RWPE2 (cell line): ENCODE measurements at regions not wholly inside any gene's neighbourhood (a gene's known extent, or its start where the extent isn't known, plus 50 kb on each side); places are given as distances from the start of the nearest gene placed in this dataset.

ENCODE experiments used
- ATAC-seq: fragments of 200-7000 bp; cut with Tn5 transposase; 3 replicates; pipeline ENCODE4 v1.9.1; 2021; ENCODE audit warnings: low read depth
- DNase-seq: peaks from one replicate; pipeline ENCODE4 v3.0.0-alpha.2; 2020; ENCODE audit warnings: low spot score
- H3K27ac ChIP-seq: fragments of 450-650 bp; 2 replicates; pipeline ENCODE4 v1.5.1; 2017; ENCODE audit warnings: mild to moderate bottlenecking; ENCODE audit not compliant: poor library complexity, severe bottlenecking
- H3K27me3 ChIP-seq: fragments of 250-450 bp; sonication (Bioruptor Pico); 2 replicates; pipeline ENCODE4 v1.5.1; 2021; ENCODE audit warnings: mild to moderate bottlenecking, moderate library complexity; ENCODE audit not compliant: insufficient read depth, poor library complexity, severe bottlenecking
- H3K36me3 ChIP-seq: fragments of 250-450 bp; sonication (Bioruptor Pico); 2 replicates; pipeline ENCODE4 v1.5.1; 2020; ENCODE audit warnings: low read depth, mild to moderate bottlenecking, moderate library complexity
- H3K4me1 ChIP-seq: fragments of 250-450 bp; sonication (Bioruptor Pico); 2 replicates; pipeline ENCODE4 v1.5.1; 2021; ENCODE audit warnings: mild to moderate bottlenecking, moderate library complexity; ENCODE audit not compliant: insufficient read depth, poor library complexity, severe bottlenecking
- H3K4me3 ChIP-seq: fragments of 250-450 bp; sonication (Bioruptor Pico); 2 replicates; pipeline ENCODE4 v1.5.1; 2021; ENCODE audit warnings: mild to moderate bottlenecking, moderate library complexity; ENCODE audit not compliant: severe bottlenecking
- H3K9me3 ChIP-seq: fragments of 250-450 bp; sonication (Bioruptor Pico); 2 replicates; pipeline ENCODE4 v1.5.1; 2021; ENCODE audit warnings: mild to moderate bottlenecking, moderate library complexity; ENCODE audit not compliant: severe bottlenecking
- CTCF ChIP-seq: fragments of 450-650 bp; IDR thresholded peaks from one replicate; pipeline ENCODE4 v1.5.1; 2017; ENCODE audit warnings: mild to moderate bottlenecking, moderate library complexity; ENCODE audit not compliant: poor library complexity, severe bottlenecking

DNA sequence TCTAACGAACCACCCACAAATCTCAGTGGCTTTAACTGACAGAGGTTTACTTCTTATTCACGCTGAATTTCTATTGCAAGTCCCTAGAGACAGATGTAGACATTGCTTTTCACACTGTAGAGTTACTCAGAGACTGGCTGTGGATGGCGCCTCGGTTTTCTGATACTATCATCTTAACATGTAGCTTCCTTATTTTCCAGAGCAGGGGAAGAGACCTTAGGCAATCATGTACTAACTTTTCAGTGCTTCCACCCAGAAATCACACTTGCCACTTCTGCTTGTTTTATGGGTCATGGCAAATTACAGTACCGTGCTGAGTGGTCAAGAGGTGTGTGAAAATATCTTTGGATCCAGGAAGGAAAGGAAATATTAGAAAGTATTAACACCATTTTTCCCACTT lies 65.4 kb downstream of the MAF start:
- no peak for ATAC-seq
- H3K27me3 ChIP-seq: no peaks in the 10 kb centered on the region
- no peak for DNase-seq

GRCh38 chr16:79534143-79534542 lies 66.4 kb downstream of the MAF start:
- no peak for TF ChIP-seq CTCF
- H3K27ac ChIP-seq: no peak overlapping the region
- no peaks in the 10 kb centered on the region for H3K9me3 ChIP-seq
- no peak for DNase-seq
- H3K27me3 ChIP-seq: no peaks in the 10 kb centered on the region
- peaks cover 6% of the 10 kb centered on the region for H3K4me1 ChIP-seq
- no peak for ATAC-seq
- H3K36me3 ChIP-seq: no peaks in the 10 kb centered on the region
- no peak overlapping the region for H3K4me3 ChIP-seq

More for the DNA sequence above, 65.4 kb downstream of the MAF start:
- Histone ChIP-seq H3K4me1 (peaks cover 6% of the 10 kb centered on the region), H3K4me3 (no peak overlapping the region), H3K36me3 (no peaks in the 10 kb centered on the region), H3K9me3 (no peaks in the 10 kb centered on the region), H3K27ac (no peak overlapping the region)
- no peak for TF ChIP-seq CTCF

- DNase-seq: no peak
- Histone ChIP-seq H3K36me3 (no peaks in the 10 kb centered on the region), H3K27me3 (no peaks in the 10 kb centered on the region), H3K4me1 (peaks cover 6% of the 10 kb centered on the region), H3K9me3 (no peaks in the 10 kb centered on the region), H3K27ac (no peak overlapping the region), H3K4me3 (no peak overlapping the region)
- no peak for ATAC-seq
- TF ChIP-seq CTCF: no peak
These were observed 67.2 kb downstream of the MAF start for GRCh38 chr16:79533292-79533691.

GRCh38 chr16:79532785-79533184 lies 67.8 kb downstream of the MAF start:
- Histone ChIP-seq H3K9me3 (no peaks in the 10 kb centered on the region), H3K4me3 (no peak overlapping the region), H3K4me1 (peaks cover 6% of the 10 kb centered on the region), H3K27ac (no peak overlapping the region), H3K36me3 (no peaks in the 10 kb centered on the region), H3K27me3 (no peaks in the 10 kb centered on the region)
- ATAC-seq: no peak
- no peak for TF ChIP-seq CTCF
- no peak for DNase-seq

DNA sequence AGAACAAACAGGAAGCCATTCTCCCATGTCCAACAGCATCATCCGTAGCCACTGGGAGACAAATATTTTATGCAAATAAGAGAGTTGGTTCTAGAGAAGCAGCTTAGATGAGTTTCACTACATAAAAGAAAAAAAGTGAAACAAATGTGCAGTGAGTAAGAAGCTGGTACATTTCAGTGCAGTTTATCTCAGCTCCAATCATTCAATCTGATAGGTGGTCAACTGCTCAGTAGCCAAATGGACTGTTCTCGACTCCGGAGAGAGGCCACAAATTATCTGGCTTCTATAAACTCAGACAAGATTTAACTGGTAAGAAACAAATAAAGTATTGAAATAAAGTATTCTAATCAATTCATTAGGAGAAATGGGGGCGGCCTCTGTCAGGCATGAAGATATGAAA lies 68.3 kb downstream of the MAF start:
- H3K36me3 ChIP-seq: no peaks in the 10 kb centered on the region
- no peak for DNase-seq
- no peak for TF ChIP-seq CTCF

More for the DNA sequence above, 68.3 kb downstream of the MAF start:
- Histone ChIP-seq H3K9me3 (no peaks in the 10 kb centered on the region), H3K4me3 (no peak overlapping the region), H3K4me1 (peaks cover 6% of the 10 kb centered on the region), H3K27me3 (no peaks in the 10 kb centered on the region), H3K27ac (no peak overlapping the region)
- no peak for ATAC-seq
